Caco-2 (cell line): ENCODE measurements at regions not wholly inside any gene's neighbourhood (a gene's known extent, or its start where the extent isn't known, plus 50 kb on each side); places are given as distances from the start of the nearest gene placed in this dataset.

Source experiments
- BruUV-seq: library from RNA; stranded (reverse); fragments of 400-500 nt; replicated peaks from 2 replicates; lab custom pipeline; 2021; lab: Mats Ljungman, UMichigan
- CTCF ChIA-PET: fragments of 300-600 bp; sonication (Branson Sonifier 250); formaldehyde crosslinking; loops from one replicate; lab custom pipeline; 2022; ENCODE audit warnings: antibody characterized with exemption; lab: Charles Lee
- POLR2A ChIA-PET: fragments of 300-600 bp; sonication (Branson Sonifier 250); formaldehyde crosslinking; loops from one replicate; lab custom pipeline; 2022; ENCODE audit warnings: antibody characterized with exemption; lab: Charles Lee
- DNase-seq, 2 experiments: peaks; one replicate each; pipeline versions ENCODE4 v3.0.0 to v3.0.0-alpha.2; 2020 to 2022
- H3K27me3 ChIP-seq: replicated peaks from 2 replicates; pipeline ENCODE4 v1.6.0; 2011; ENCODE audit warnings: low read length; ENCODE audit not compliant: control insufficient read depth, insufficient read depth
- H3K36me3 ChIP-seq: 2 replicates; pipeline ENCODE4 v1.5.1; 2011; ENCODE audit warnings: low read length; ENCODE audit not compliant: control insufficient read depth, insufficient read depth
- H3K4me1 ChIP-seq: fragments of 250-450 bp; sonication (Bioruptor Pico); 2 replicates; pipeline ENCODE4 v1.5.1; 2020; ENCODE audit warnings: mild to moderate bottlenecking
- H3K4me3 ChIP-seq: 2 replicates; pipeline ENCODE4 v1.5.1; 2011; ENCODE audit warnings: low read depth, mild to moderate bottlenecking, control low read depth, low read length
- H3K9me3 ChIP-seq: fragments of 250-450 bp; sonication (Bioruptor Pico); 2 replicates; pipeline ENCODE4 v1.5.1; 2020; ENCODE audit warnings: mild to moderate bottlenecking, moderate library complexity
- H3K27ac Mint-ChIP-seq: one replicate; pipeline ENCODE4 v1.8.0; 2022; ENCODE audit warnings: mixed read lengths; ENCODE audit not compliant: unreplicated experiment
- H3K27me3 Mint-ChIP-seq: one replicate; pipeline ENCODE4 v1.8.0; 2022; ENCODE audit warnings: mixed read lengths; ENCODE audit not compliant: insufficient read depth, unreplicated experiment
- H3K36me3 Mint-ChIP-seq: one replicate; pipeline ENCODE4 v1.8.0; 2022; ENCODE audit warnings: mild to moderate bottlenecking, mixed read lengths; ENCODE audit not compliant: insufficient read depth, unreplicated experiment
- H3K4me1 Mint-ChIP-seq: one replicate; pipeline ENCODE4 v1.8.0; 2022; ENCODE audit warnings: low read depth, mixed read lengths; ENCODE audit not compliant: unreplicated experiment
- H3K4me3 Mint-ChIP-seq: one replicate; pipeline ENCODE4 v1.8.0; 2022; ENCODE audit warnings: mild to moderate bottlenecking, moderate library complexity, mixed read lengths; ENCODE audit not compliant: unreplicated experiment
- H3K9me3 Mint-ChIP-seq: one replicate; pipeline ENCODE4 v1.8.0; 2022; ENCODE audit warnings: mixed read lengths; ENCODE audit not compliant: unreplicated experiment
- CTCF ChIP-seq, 2 experiments: fragments of 200-600 bp in 1 of 2; IDR thresholded peaks; 1 replicate in 1 of 2; 2 replicates in 1 of 2; pipeline versions ENCODE4 v1.5.1 to v1.8.0; 2011 to 2022; ENCODE audit warnings: antibody characterized with exemption in 1 of 2, control low read depth in 1 of 2, inconsistent platforms in 1 of 2, low read depth in 1 of 2, low read length in 1 of 2, mild to moderate bottlenecking in 1 of 2, moderate library complexity in 1 of 2; ENCODE audit not compliant: insufficient read depth in 1 of 2, severe bottlenecking in 1 of 2, unreplicated experiment in 1 of 2
- intact Hi-C: fragments of 100-400 bp; cut with micrococcal nuclease; formaldehyde crosslinking; loops from one replicate; pipeline ENCODE4 v1.10.0; 2022; ENCODE audit not compliant: unreplicated experiment

- ChIA-PET POLR2A (no interaction called here), CTCF (no interaction called here)
- no peak for TF ChIP-seq CTCF (IDR thresholded peaks at IDR 0.05; ENCODE audit: insufficient read depth in 1 of 2, low read depth in 1 of 2, low read length in 1 of 2, severe bottlenecking in 1 of 2, unreplicated experiment in 1 of 2)
- H3K36me3 ChIP-seq, result no peaks in the 10 kb centered on the region
- DNase-seq, result no peak
- H3K9me3 Mint-ChIP-seq, result no peaks in the 10 kb centered on the region
- H3K4me1 ChIP-seq, result no peaks in the 10 kb centered on the region
- H3K4me3 Mint-ChIP-seq, result no peak overlapping the region
- no peaks in the 10 kb centered on the region for H3K27me3 ChIP-seq
- peaks cover 3% of the 10 kb centered on the region for H3K27me3 Mint-ChIP-seq
- no peaks in the 10 kb centered on the region for H3K9me3 ChIP-seq
- H3K27ac Mint-ChIP-seq, result no peak overlapping the region
- H3K36me3 Mint-ChIP-seq, result no peaks in the 10 kb centered on the region
- H3K4me3 ChIP-seq, result no peak overlapping the region
- H3K4me1 Mint-ChIP-seq, result no peaks in the 10 kb centered on the region
- intact Hi-C loops, result no loop called here
- BruUV-seq, result no TSS peak
These were observed 638.7 kb upstream of the SETBP1 start for GRCh38 chr18:44041961-44042360.

GRCh38 chr18:44046376-44046975 lies 634.2 kb upstream of the SETBP1 start:
- intact Hi-C loops, result no loop called here
- no peak for DNase-seq
- TF ChIP-seq CTCF (IDR thresholded peaks at IDR 0.05; ENCODE audit: insufficient read depth in 1 of 2, low read depth in 1 of 2, low read length in 1 of 2, severe bottlenecking in 1 of 2, unreplicated experiment in 1 of 2), result no peak
- Histone ChIP-seq H3K36me3 (no peaks in the 10 kb centered on the region), H3K4me3 (no peak overlapping the region), H3K27me3 (no peaks in the 10 kb centered on the region), H3K4me1 (no peaks in the 10 kb centered on the region), H3K9me3 (no peaks in the 10 kb centered on the region)
- POLR2A ChIA-PET, result no interaction called here
- peaks cover 2% of the 10 kb centered on the region for H3K27me3 Mint-ChIP-seq
- H3K4me1 Mint-ChIP-seq, result no peaks in the 10 kb centered on the region
- CTCF ChIA-PET, result no interaction called here
- H3K36me3 Mint-ChIP-seq, result no peaks in the 10 kb centered on the region
- H3K27ac Mint-ChIP-seq, result no peak overlapping the region
- no peaks in the 10 kb centered on the region for H3K9me3 Mint-ChIP-seq
- no peak overlapping the region for H3K4me3 Mint-ChIP-seq
- no TSS peak for BruUV-seq

DNA sequence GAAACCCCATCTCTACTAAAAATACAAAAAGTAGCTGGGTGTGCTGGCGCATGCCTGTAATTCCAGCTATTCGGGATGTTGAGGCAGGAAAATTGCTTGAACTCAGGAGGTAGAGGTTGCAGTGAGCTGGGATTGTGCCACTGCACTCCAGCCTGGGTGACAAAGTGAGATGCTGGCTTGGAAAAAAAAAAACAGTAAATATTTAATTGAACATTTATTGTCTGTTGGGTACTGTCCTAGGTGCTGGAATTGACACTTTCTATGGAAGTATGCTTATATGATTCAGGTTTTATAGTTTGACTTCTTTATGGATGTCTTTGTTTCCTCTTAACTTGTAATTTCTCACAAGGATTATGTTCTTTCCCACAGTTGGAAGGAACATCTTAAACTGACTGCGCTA lies 633.1 kb upstream of the SETBP1 start:
- DNase-seq, result no peak
- H3K9me3 Mint-ChIP-seq, result no peaks in the 10 kb centered on the region
- no peaks in the 10 kb centered on the region for H3K4me1 Mint-ChIP-seq
- Histone ChIP-seq H3K9me3 (no peaks in the 10 kb centered on the region), H3K36me3 (no peaks in the 10 kb centered on the region), H3K4me3 (no peak overlapping the region), H3K4me1 (no peaks in the 10 kb centered on the region), H3K27me3 (no peaks in the 10 kb centered on the region)
- TF ChIP-seq CTCF (IDR thresholded peaks at IDR 0.05; ENCODE audit: insufficient read depth in 1 of 2, low read depth in 1 of 2, low read length in 1 of 2, severe bottlenecking in 1 of 2, unreplicated experiment in 1 of 2), result no peak
- no peaks in the 10 kb centered on the region for H3K27me3 Mint-ChIP-seq
- H3K4me3 Mint-ChIP-seq, result no peak overlapping the region
- no peaks in the 10 kb centered on the region for H3K36me3 Mint-ChIP-seq
- POLR2A ChIA-PET, result no interaction called here
- intact Hi-C loops, result no loop called here
- H3K27ac Mint-ChIP-seq, result no peak overlapping the region
- BruUV-seq, result no TSS peak
- CTCF ChIA-PET, result no interaction called here
